Right lobe of liver (tissue), 6 donors: ENCODE measurements at regions not wholly inside any gene's neighbourhood (a gene's known extent, or its start where the extent isn't known, plus 50 kb on each side); places are given as distances from the start of the nearest gene placed in this dataset.

Experiments
- ATAC-seq, 4 donors: fragments of 200-7000 bp; cut with Tn5 transposase; one replicate each; pipeline ENCODE4 v1.9.1; 2020; ENCODE audit warnings: mild to moderate bottlenecking in 4 of 4, moderate library complexity in 4 of 4
- DNase-seq, 3 donors: peaks; one replicate each; pipeline ENCODE4 v3.0.0-alpha.2; 2020
- H3K27ac ChIP-seq, 3 donors: fragments of 200-600 bp; one replicate each; pipeline ENCODE4 v1.8.0; 2022
- H3K27me3 ChIP-seq, 2 donors: fragments of 200-600 bp; one replicate each; pipeline ENCODE4 v1.8.0; 2022
- H3K36me3 ChIP-seq, 4 donors: fragments of 200-600 bp; sonication (generic) in 1 of 4; one replicate each; pipeline versions ENCODE4 v1.5.1 to v1.8.0; 2017 to 2022; ENCODE audit warnings: control low read depth in 1 of 4
- H3K4me1 ChIP-seq, 4 donors: fragments of 200-600 bp; sonication (generic) in 1 of 4; one replicate each; pipeline versions ENCODE4 v1.5.1 to v1.8.0; 2017 to 2022; ENCODE audit warnings: control low read depth in 1 of 4
- H3K4me3 ChIP-seq, 3 donors: fragments of 200-600 bp; one replicate each; pipeline ENCODE4 v1.8.0; 2022
- H3K9me3 ChIP-seq, 4 donors: fragments of 200-600 bp; sonication (generic) in 1 of 4; one replicate each; pipeline versions ENCODE4 v1.5.1 to v1.8.0; 2017 to 2022; ENCODE audit warnings: control low read depth in 1 of 4
- CTCF ChIP-seq, 4 donors: fragments of 200-600 bp in 3 of 4; fragments of 450-650 bp in 1 of 4; IDR thresholded peaks; one replicate each; pipeline versions ENCODE4 v1.5.1 to v1.8.0; 2016 to 2022; ENCODE audit warnings: antibody characterized with exemption in 4 of 4, mild to moderate bottlenecking in 2 of 4
- POLR2A ChIP-seq: fragments of 450-650 bp; IDR thresholded peaks from one replicate; pipeline ENCODE4 v1.6.1; 2017; ENCODE audit warnings: antibody characterized with exemption, mild to moderate bottlenecking
- WGBS: methylation state at CpG from one replicate; pipeline ENCODE4 v1.1.6; 2018; ENCODE audit warnings: low coverage, low lambda C conversion rate; ENCODE audit not compliant: insufficient coverage; ENCODE audit errors: missing lambda C conversion rate; 5-methylcytosine and 5-hydroxymethylcytosine counted together
- intact Hi-C, 2 donors: fragments of 100-400 bp; cut with DNase I; formaldehyde crosslinking; loops; one replicate each; pipeline versions ENCODE4 v1.11.2 to v1.14.1; 2022
- donor health status: DM: no; HTN: yes; CAD: no.
- donor health status: DM: no; HTN: no; CAD: no.
- donor health status: DM: no; HTN: no; CAD: no.
- donor health status: DM: no; HTN: yes; CAD: no.
- donor health status: DM: no; HTN: yes; CAD: no.

GRCh38 chr19:46911456-46911855, 50.7 kb downstream of the ARHGAP35 start:
- intact Hi-C loops = no loop called here
- H3K4me1 ChIP-seq = peaks cover 0 to 60% (median 24%) of the 10 kb centered on the region in 4 donors
- TF ChIP-seq CTCF (IDR thresholded peaks at IDR 0.05) (no peak), POLR2A (no peak)
- DNase-seq (no peak), ATAC-seq (no peak)
- H3K36me3 ChIP-seq = no peaks in the 10 kb centered on the region
- no peaks in the 10 kb centered on the region for H3K27me3 ChIP-seq
- no peak overlapping the region for H3K4me3 ChIP-seq
- no peak overlapping the region for H3K27ac ChIP-seq
- H3K9me3 ChIP-seq = no peaks in the 10 kb centered on the region

GRCh38 chr19:46913198-46913851, 52.5 kb downstream of the ARHGAP35 start:
- no peaks in the 10 kb centered on the region for H3K27me3 ChIP-seq
- no peaks in the 10 kb centered on the region for H3K9me3 ChIP-seq
- H3K4me1 ChIP-seq = peaks cover 0 to 56% (median 25%) of the 10 kb centered on the region in 4 donors
- no peak for TF ChIP-seq CTCF (IDR thresholded peaks at IDR 0.05)
- no peak for TF ChIP-seq POLR2A
- DNase-seq = no peak
- ATAC-seq = no peak
- WGBS = 44% methylated on average over 6 of the region's 6 CpGs
- no peak overlapping the region for H3K4me3 ChIP-seq
- H3K36me3 ChIP-seq = no peaks in the 10 kb centered on the region
- no peak overlapping the region for H3K27ac ChIP-seq
- intact Hi-C loops = no loop called here

- Histone ChIP-seq H3K4me3 (no peak overlapping the region), H3K4me1 (peaks cover 0 to 50% (median 22%) of the 10 kb centered on the region in 4 donors), H3K36me3 (peaks cover 0 to 6% (median 2%) of the 10 kb centered on the region in 4 donors), H3K9me3 (no peaks in the 10 kb centered on the region), H3K27me3 (no peaks in the 10 kb centered on the region), H3K27ac (no peak overlapping the region)
- WGBS = 43% methylated on average over 4 of the region's 4 CpGs
- intact Hi-C loops = no loop called here
- TF ChIP-seq CTCF (IDR thresholded peaks at IDR 0.05) (no peak), POLR2A (no peak)
- no peak for DNase-seq
- ATAC-seq = peak in 3 of 4 donors; percentile 31 to 39 (median 32)
Measured at GRCh38 chr19:46913852-46914430, 53.1 kb downstream of the ARHGAP35 start.

DNA sequence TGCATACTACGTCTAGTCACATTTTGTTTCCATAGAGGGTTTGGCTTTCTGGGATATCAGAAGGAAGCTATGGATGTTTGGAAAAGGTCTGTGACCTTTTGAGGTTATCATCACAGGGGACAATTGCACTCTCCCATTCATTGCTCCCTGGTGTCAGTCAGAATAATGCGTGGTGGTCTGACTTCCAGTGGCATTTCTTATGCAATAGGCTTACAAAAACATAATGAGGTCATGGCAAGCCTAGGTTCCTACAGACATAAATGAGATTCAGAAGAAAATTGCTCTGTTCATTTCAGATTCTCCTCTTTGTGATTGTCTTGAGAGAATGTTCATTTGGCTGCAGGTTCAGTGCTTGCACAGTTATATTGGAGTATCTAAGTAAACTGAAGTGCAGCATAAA, 54.6 kb downstream of the ARHGAP35 start:
- DNase-seq (no peak), ATAC-seq (peak in 3 of 4 donors; percentile 14 to 45 (median 16))
- WGBS = 15% methylated on average over 2 of the region's 2 CpGs
- TF ChIP-seq POLR2A (no peak), CTCF (IDR thresholded peaks at IDR 0.05) (no peak)
- no peaks in the 10 kb centered on the region for H3K9me3 ChIP-seq
- peaks cover 0 to 43% (median 18%) of the 10 kb centered on the region in 4 donors for H3K4me1 ChIP-seq
- H3K36me3 ChIP-seq = peaks cover 0 to 20% (median 9%) of the 10 kb centered on the region in 4 donors
- H3K4me3 ChIP-seq = no peak overlapping the region
- intact Hi-C loops = no loop called here
- no peak overlapping the region for H3K27ac ChIP-seq
- H3K27me3 ChIP-seq = no peaks in the 10 kb centered on the region
